ENCODE measurements at regions not wholly inside any gene's neighbourhood (a gene's known extent, or its start where the extent isn't known, plus 50 kb on each side); places are given as distances from the start of the nearest gene placed in this dataset.
"Not testable (repeated sequence)": the region's sequence is repeated elsewhere in the genome, so short reads cannot be mapped to it uniquely, and the experiment has no call there.

GRCh38 chr7:57198801-57199200 is 66.6 kb upstream of the ZNF479 start:
- no peak overlapping the region for H3K4me3 Mint-ChIP-seq
- no peaks in the 10 kb centered on the region for H3K36me3 Mint-ChIP-seq (ENCODE audit: low read depth)
- H3K27ac Mint-ChIP-seq: no peak overlapping the region
- no peaks in the 10 kb centered on the region for H3K4me1 Mint-ChIP-seq
- ATAC-seq: no peak
- intact Hi-C loops (cut with DNase I, micrococcal nuclease): no loop called here
- ChIA-PET POLR2A (no interaction called here), CTCF (no interaction called here)
- no peak for DNase-seq
- peaks cover 5% of the 10 kb centered on the region for H3K9me3 Mint-ChIP-seq (ENCODE audit: low read depth)
- H3K27me3 Mint-ChIP-seq: no peaks in the 10 kb centered on the region

GRCh38 chr7:57199252-57199651 is 67.0 kb upstream of the ZNF479 start:
- no peak for ATAC-seq
- Mint-ChIP-seq H3K27ac (no peak overlapping the region), H3K27me3 (no peaks in the 10 kb centered on the region), H3K9me3 (ENCODE audit: low read depth) (peaks cover 5% of the 10 kb centered on the region), H3K36me3 (ENCODE audit: low read depth) (no peaks in the 10 kb centered on the region), H3K4me1 (no peaks in the 10 kb centered on the region), H3K4me3 (no peak overlapping the region)
- CTCF ChIA-PET: no interaction called here
- intact Hi-C loops (cut with DNase I, micrococcal nuclease): no loop called here
- DNase-seq: no peak
- POLR2A ChIA-PET: no interaction called here

- intact Hi-C loops (cut with DNase I, micrococcal nuclease): no loop called here
- Mint-ChIP-seq H3K9me3 (ENCODE audit: low read depth) (peaks cover 14% of the 10 kb centered on the region), H3K27me3 (no peaks in the 10 kb centered on the region), H3K4me3 (no peak overlapping the region), H3K4me1 (no peaks in the 10 kb centered on the region), H3K36me3 (ENCODE audit: low read depth) (no peaks in the 10 kb centered on the region), H3K27ac (no peak overlapping the region)
- POLR2A ChIA-PET: no interaction called here
- CTCF ChIA-PET: no interaction called here
- ATAC-seq (no peak), DNase-seq (no peak)
These were observed 69.0 kb upstream of the ZNF479 start for GRCh38 chr7:57201021-57201894.

GRCh38 chr7:57201895-57202210 is 69.6 kb upstream of the ZNF479 start:
- ATAC-seq: no peak
- intact Hi-C loops (cut with DNase I, micrococcal nuclease): no loop called here
- H3K27ac Mint-ChIP-seq: no peak overlapping the region
- no peaks in the 10 kb centered on the region for H3K36me3 Mint-ChIP-seq (ENCODE audit: low read depth)
- H3K4me3 Mint-ChIP-seq: no peak overlapping the region
- H3K9me3 Mint-ChIP-seq (ENCODE audit: low read depth): peaks cover 14% of the 10 kb centered on the region
- ChIA-PET POLR2A (no interaction called here), CTCF (no interaction called here)
- no peaks in the 10 kb centered on the region for H3K27me3 Mint-ChIP-seq
- DNase-seq: no peak
- H3K4me1 Mint-ChIP-seq: no peaks in the 10 kb centered on the region

- no peak for ATAC-seq
- Mint-ChIP-seq H3K36me3 (ENCODE audit: low read depth) (no peaks in the 10 kb centered on the region), H3K4me1 (no peaks in the 10 kb centered on the region), H3K4me3 (no peak overlapping the region), H3K27ac (no peak overlapping the region), H3K9me3 (ENCODE audit: low read depth) (peaks cover 14% of the 10 kb centered on the region), H3K27me3 (no peaks in the 10 kb centered on the region)
- POLR2A ChIA-PET: no interaction called here
- no peak for DNase-seq
- CTCF ChIA-PET: no interaction called here
- intact Hi-C loops (cut with DNase I, micrococcal nuclease): no loop called here
These were observed 70.0 kb upstream of the ZNF479 start for GRCh38 chr7:57202274-57202673.

GRCh38 chr7:57203161-57203791 is 71.0 kb upstream of the ZNF479 start:
- intact Hi-C loops (cut with DNase I, micrococcal nuclease): no loop called here
- ATAC-seq (no peak), DNase-seq (no peak)
- H3K36me3 Mint-ChIP-seq (ENCODE audit: low read depth): no peaks in the 10 kb centered on the region
- CTCF ChIA-PET: no interaction called here
- H3K9me3 Mint-ChIP-seq (ENCODE audit: low read depth): peaks cover 20% of the 10 kb centered on the region
- no peaks in the 10 kb centered on the region for H3K4me1 Mint-ChIP-seq
- POLR2A ChIA-PET: no interaction called here
- H3K27ac Mint-ChIP-seq: no peak overlapping the region
- H3K27me3 Mint-ChIP-seq: no peaks in the 10 kb centered on the region
- H3K4me3 Mint-ChIP-seq: no peak overlapping the region

GRCh38 chr7:57203858-57204257 is 71.6 kb upstream of the ZNF479 start:
- ATAC-seq; CTCF ChIA-PET; H3K36me3 Mint-ChIP-seq (ENCODE audit: low read depth); H3K4me1 Mint-ChIP-seq; DNase-seq; H3K4me3 Mint-ChIP-seq; POLR2A ChIA-PET; intact Hi-C loops (cut with DNase I, micrococcal nuclease); H3K27ac Mint-ChIP-seq; H3K27me3 Mint-ChIP-seq: not testable (repeated sequence)
- H3K9me3 Mint-ChIP-seq (ENCODE audit: low read depth): peaks cover 24% of the 10 kb centered on the region

GRCh38 chr7:57204411-57204811 is 72.2 kb upstream of the ZNF479 start:
- H3K9me3 Mint-ChIP-seq (ENCODE audit: low read depth): peaks cover 27% of the 10 kb centered on the region
- CTCF ChIA-PET: no interaction called here
- intact Hi-C loops (cut with DNase I, micrococcal nuclease): no loop called here
- no peaks in the 10 kb centered on the region for H3K4me1 Mint-ChIP-seq
- H3K36me3 Mint-ChIP-seq (ENCODE audit: low read depth): no peaks in the 10 kb centered on the region
- no peak overlapping the region for H3K27ac Mint-ChIP-seq
- no peak for DNase-seq
- H3K27me3 Mint-ChIP-seq: no peaks in the 10 kb centered on the region
- POLR2A ChIA-PET: no interaction called here
- no peak overlapping the region for H3K4me3 Mint-ChIP-seq
- ATAC-seq: no peak

- ChIA-PET CTCF (no interaction called here), POLR2A (no interaction called here)
- Mint-ChIP-seq H3K36me3 (ENCODE audit: low read depth) (no peaks in the 10 kb centered on the region), H3K4me1 (no peaks in the 10 kb centered on the region), H3K9me3 (ENCODE audit: low read depth) (peaks cover 29% of the 10 kb centered on the region), H3K27me3 (no peaks in the 10 kb centered on the region), H3K4me3 (no peak overlapping the region), H3K27ac (no peak overlapping the region)
- intact Hi-C loops (cut with DNase I, micrococcal nuclease): no loop called here
- ATAC-seq (no peak), DNase-seq (no peak)
These were observed 72.8 kb upstream of the ZNF479 start for GRCh38 chr7:57205000-57205399.

- Mint-ChIP-seq H3K9me3 (ENCODE audit: low read depth) (peaks cover 26% of the 10 kb centered on the region), H3K27ac (no peak overlapping the region), H3K4me3 (no peak overlapping the region), H3K36me3 (ENCODE audit: low read depth) (no peaks in the 10 kb centered on the region), H3K27me3 (no peaks in the 10 kb centered on the region), H3K4me1 (no peaks in the 10 kb centered on the region)
- intact Hi-C loops (cut with DNase I, micrococcal nuclease): no loop called here
- DNase-seq (no peak), ATAC-seq (no peak)
- POLR2A ChIA-PET: no interaction called here
- CTCF ChIA-PET: no interaction called here
These were observed 75.6 kb upstream of the ZNF479 start for GRCh38 chr7:57207836-57208235.

GRCh38 chr7:57210212-57210611 is 78.0 kb upstream of the ZNF479 start:
- no peak overlapping the region for H3K27ac Mint-ChIP-seq
- peaks cover 31% of the 10 kb centered on the region for H3K9me3 Mint-ChIP-seq (ENCODE audit: low read depth)
- intact Hi-C loops (cut with DNase I, micrococcal nuclease): no loop called here
- ChIA-PET CTCF (no interaction called here), POLR2A (interaction anchor here (0.6 kb wide), 1 partner anchor 19 kb away, joined by 3 read pairs; no protein-coding TSS in a partner anchor)
- ATAC-seq (no peak), DNase-seq (no peak)
- no peaks in the 10 kb centered on the region for H3K36me3 Mint-ChIP-seq (ENCODE audit: low read depth)
- no peaks in the 10 kb centered on the region for H3K4me1 Mint-ChIP-seq
- H3K4me3 Mint-ChIP-seq: no peak overlapping the region
- H3K27me3 Mint-ChIP-seq: no peaks in the 10 kb centered on the region

- intact Hi-C loops (cut with DNase I, micrococcal nuclease): no loop called here
- no peaks in the 10 kb centered on the region for H3K27me3 Mint-ChIP-seq
- no peak overlapping the region for H3K27ac Mint-ChIP-seq
- H3K36me3 Mint-ChIP-seq (ENCODE audit: low read depth): no peaks in the 10 kb centered on the region
- no peak overlapping the region for H3K4me3 Mint-ChIP-seq
- no peak for ATAC-seq
- CTCF ChIA-PET: no interaction called here
- DNase-seq: no peak
- POLR2A ChIA-PET: no interaction called here
- peaks cover 35% of the 10 kb centered on the region for H3K9me3 Mint-ChIP-seq (ENCODE audit: low read depth)
- H3K4me1 Mint-ChIP-seq: no peaks in the 10 kb centered on the region
These were observed 78.6 kb upstream of the ZNF479 start for GRCh38 chr7:57210871-57211270.
